ENCODE measurements at regions not wholly inside any gene's neighbourhood (a gene's known extent, or its start where the extent isn't known, plus 50 kb on each side); places are given as distances from the start of the nearest gene placed in this dataset.

GRCh38 chr15:38150148-38150547, 102.5 kb upstream of the SPRED1 start:
- Histone ChIP-seq H3K9me3 (peaks cover 9% of the 10 kb centered on the region), H3K27ac (no peak overlapping the region), H3K4me3 (no peak overlapping the region), H3K27me3 (no peaks in the 10 kb centered on the region), H3K36me3 (no peaks in the 10 kb centered on the region), H3K4me1 (no peaks in the 10 kb centered on the region)
- no peak for DNase-seq (ENCODE audit: low spot score in 2 of 2)
- no peak for TF ChIP-seq POLR2A (IDR thresholded peaks at IDR 0.05)
- no peak for TF ChIP-seq EP300 (IDR thresholded peaks at IDR 0.05)
- TF ChIP-seq POLR2AphosphoS5 (IDR thresholded peaks at IDR 0.05), result no peak
- no peak for TF ChIP-seq CTCF (IDR thresholded peaks at IDR 0.05)
- WGBS, result 92% methylated on average over 1 of the region's 1 CpG

GRCh38 chr15:38150794-38151193, 101.8 kb upstream of the SPRED1 start:
- Histone ChIP-seq H3K27ac (no peak overlapping the region), H3K9me3 (peaks cover 9% of the 10 kb centered on the region), H3K4me3 (no peak overlapping the region), H3K4me1 (no peaks in the 10 kb centered on the region), H3K36me3 (no peaks in the 10 kb centered on the region), H3K27me3 (no peaks in the 10 kb centered on the region)
- DNase-seq (ENCODE audit: low spot score in 2 of 2), result no peak
- TF ChIP-seq CTCF (IDR thresholded peaks at IDR 0.05) (no peak), EP300 (IDR thresholded peaks at IDR 0.05) (no peak), POLR2AphosphoS5 (IDR thresholded peaks at IDR 0.05) (no peak), POLR2A (IDR thresholded peaks at IDR 0.05) (no peak)
- WGBS, result 95% methylated on average over 2 of the region's 2 CpGs

- Histone ChIP-seq H3K4me3 (no peak overlapping the region), H3K27ac (no peak overlapping the region), H3K9me3 (peaks cover 9% of the 10 kb centered on the region), H3K4me1 (no peaks in the 10 kb centered on the region), H3K27me3 (no peaks in the 10 kb centered on the region), H3K36me3 (no peaks in the 10 kb centered on the region)
- TF ChIP-seq POLR2AphosphoS5 (IDR thresholded peaks at IDR 0.05) (no peak), POLR2A (IDR thresholded peaks at IDR 0.05) (no peak), EP300 (IDR thresholded peaks at IDR 0.05) (no peak), CTCF (IDR thresholded peaks at IDR 0.05) (no peak)
- no peak for DNase-seq (ENCODE audit: low spot score in 2 of 2)
These were observed 98.9 kb upstream of the SPRED1 start for GRCh38 chr15:38153781-38154180.

- no peaks in the 10 kb centered on the region for H3K27me3 ChIP-seq
- TF ChIP-seq POLR2A (IDR thresholded peaks at IDR 0.05), result no peak
- no peak for TF ChIP-seq EP300 (IDR thresholded peaks at IDR 0.05)
- no peak for TF ChIP-seq CTCF (IDR thresholded peaks at IDR 0.05)
- no peak for TF ChIP-seq POLR2AphosphoS5 (IDR thresholded peaks at IDR 0.05)
- H3K27ac ChIP-seq, result no peak overlapping the region
- H3K36me3 ChIP-seq, result no peaks in the 10 kb centered on the region
- H3K4me1 ChIP-seq, result no peaks in the 10 kb centered on the region
- no peak for DNase-seq (ENCODE audit: low spot score in 2 of 2)
- 83% methylated on average over 1 of the region's 1 CpG for WGBS
- H3K4me3 ChIP-seq, result no peak overlapping the region
- H3K9me3 ChIP-seq, result peaks cover 9% of the 10 kb centered on the region
These were observed 98.4 kb upstream of the SPRED1 start for GRCh38 chr15:38154255-38154654.

DNA sequence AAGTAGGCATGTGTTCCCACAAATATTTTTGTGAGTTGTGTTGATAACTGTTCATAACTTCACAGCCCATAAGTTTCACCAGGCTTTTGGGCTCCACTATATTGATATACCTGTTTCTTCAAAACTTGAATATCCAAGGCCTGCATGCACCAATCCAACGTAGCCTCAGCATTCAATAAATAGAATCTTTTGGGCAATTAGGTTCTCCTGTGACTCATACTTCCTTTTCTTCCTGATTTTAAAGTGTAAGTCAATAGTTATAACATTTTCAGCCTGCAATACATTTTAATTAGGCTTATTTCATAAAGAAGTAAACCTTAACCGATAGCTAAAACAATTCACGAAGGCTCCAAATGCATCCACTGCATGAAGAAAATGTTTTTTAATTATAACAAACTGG, 97.8 kb upstream of the SPRED1 start:
- DNase-seq (ENCODE audit: low spot score in 2 of 2), result no peak
- Histone ChIP-seq H3K4me3 (no peak overlapping the region), H3K36me3 (no peaks in the 10 kb centered on the region), H3K4me1 (no peaks in the 10 kb centered on the region), H3K27me3 (no peaks in the 10 kb centered on the region), H3K9me3 (peaks cover 9% of the 10 kb centered on the region), H3K27ac (no peak overlapping the region)
- TF ChIP-seq CTCF (IDR thresholded peaks at IDR 0.05) (no peak), POLR2AphosphoS5 (IDR thresholded peaks at IDR 0.05) (no peak), POLR2A (IDR thresholded peaks at IDR 0.05) (no peak), EP300 (IDR thresholded peaks at IDR 0.05) (no peak)
- WGBS, result 86% methylated on average over 3 of the region's 3 CpGs

Measured in suprapubic skin (tissue), 4 donors.